ENCODE measurements at regions not wholly inside any gene's neighbourhood (a gene's known extent, or its start where the extent isn't known, plus 50 kb on each side); places are given as distances from the start of the nearest gene placed in this dataset.

GRCh38 chr1:76697361-76697760 lies 169.9 kb upstream of the ST6GALNAC5 start:
- TF ChIP-seq, protein P1, sequence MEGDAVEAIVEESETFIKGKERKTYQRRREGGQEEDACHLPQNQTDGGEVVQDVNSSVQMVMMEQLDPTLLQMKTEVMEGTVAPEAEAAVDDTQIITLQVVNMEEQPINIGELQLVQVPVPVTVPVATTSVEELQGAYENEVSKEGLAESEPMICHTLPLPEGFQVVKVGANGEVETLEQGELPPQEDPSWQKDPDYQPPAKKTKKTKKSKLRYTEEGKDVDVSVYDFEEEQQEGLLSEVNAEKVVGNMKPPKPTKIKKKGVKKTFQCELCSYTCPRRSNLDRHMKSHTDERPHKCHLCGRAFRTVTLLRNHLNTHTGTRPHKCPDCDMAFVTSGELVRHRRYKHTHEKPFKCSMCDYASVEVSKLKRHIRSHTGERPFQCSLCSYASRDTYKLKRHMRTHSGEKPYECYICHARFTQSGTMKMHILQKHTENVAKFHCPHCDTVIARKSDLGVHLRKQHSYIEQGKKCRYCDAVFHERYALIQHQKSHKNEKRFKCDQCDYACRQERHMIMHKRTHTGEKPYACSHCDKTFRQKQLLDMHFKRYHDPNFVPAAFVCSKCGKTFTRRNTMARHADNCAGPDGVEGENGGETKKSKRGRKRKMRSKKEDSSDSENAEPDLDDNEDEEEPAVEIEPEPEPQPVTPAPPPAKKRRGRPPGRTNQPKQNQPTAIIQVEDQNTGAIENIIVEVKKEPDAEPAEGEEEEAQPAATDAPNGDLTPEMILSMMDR (IDR thresholded peaks at IDR 0.05): no peak
- no peak for TF ChIP-seq POLR2A (IDR thresholded peaks at IDR 0.05)
